GM21825 (cell line): ENCODE measurements at regions not wholly inside any gene's neighbourhood (a gene's known extent, or its start where the extent isn't known, plus 50 kb on each side); places are given as distances from the start of the nearest gene placed in this dataset.
A peak's percentile ranks its signal among the peaks of the same experiment; 100 is the strongest.

ENCODE experiments used
- ATAC-seq: cut with Tn5 transposase; IDR thresholded peaks from one replicate; pipeline ENCODE4 v1.9.1; 2021; ENCODE audit warnings: mild to moderate bottlenecking, moderate library complexity; ENCODE audit not compliant: unreplicated experiment

- no peak for ATAC-seq
Observed at GRCh38 chr4:128394778-128395177, 107.2 kb upstream of the PGRMC2 start.

GRCh38 chr4:128393101-128393704, 105.6 kb upstream of the PGRMC2 start:
- ATAC-seq, result peak; percentile 52

- ATAC-seq, result no peak
Observed at GRCh38 chr4:128390475-128390996, 102.9 kb upstream of the PGRMC2 start.

- ATAC-seq, result no peak
Observed at GRCh38 chr4:128388796-128389195, 101.2 kb upstream of the PGRMC2 start.

GRCh38 chr4:128388352-128388630, 100.7 kb upstream of the PGRMC2 start:
- ATAC-seq, result no peak

GRCh38 chr4:128387600-128388351, 100.2 kb upstream of the PGRMC2 start:
- no peak for ATAC-seq

- no peak for ATAC-seq
Observed at GRCh38 chr4:128386761-128387599, 99.4 kb upstream of the PGRMC2 start.

- no peak for ATAC-seq
Observed at GRCh38 chr4:128385683-128386304, 98.2 kb upstream of the PGRMC2 start.

GRCh38 chr4:128384765-128385598, 97.4 kb upstream of the PGRMC2 start:
- no peak for ATAC-seq

GRCh38 chr4:128384091-128384520, 96.5 kb upstream of the PGRMC2 start:
- ATAC-seq, result no peak

GRCh38 chr4:128381748-128382559, 94.3 kb upstream of the PGRMC2 start:
- ATAC-seq, result no peak

GRCh38 chr4:128380306-128380705, 92.7 kb upstream of the PGRMC2 start:
- ATAC-seq, result no peak

GRCh38 chr4:128379860-128380259, 92.2 kb upstream of the PGRMC2 start:
- ATAC-seq, result no peak

- ATAC-seq, result no peak
Observed at GRCh38 chr4:128378668-128379067, 91.1 kb upstream of the PGRMC2 start.

GRCh38 chr4:128376958-128377357, 89.3 kb upstream of the PGRMC2 start:
- ATAC-seq, result no peak

- ATAC-seq, result no peak
Observed at GRCh38 chr4:128376303-128376702, 88.7 kb upstream of the PGRMC2 start.

GRCh38 chr4:128373628-128374027, 86.0 kb upstream of the PGRMC2 start:
- ATAC-seq, result no peak

GRCh38 chr4:128371876-128372275, 84.3 kb upstream of the PGRMC2 start:
- no peak for ATAC-seq

- ATAC-seq, result no peak
Observed at GRCh38 chr4:128371001-128371777, 83.6 kb upstream of the PGRMC2 start.
